Activated naive CD4-positive, alpha-beta T cell treated with anti-CD3 and anti-CD28 coated beads, Interleukin-2, amount 50 U/mL, for 24 hours (primary cell): ENCODE measurements at regions not wholly inside any gene's neighbourhood (a gene's known extent, or its start where the extent isn't known, plus 50 kb on each side); places are given as distances from the start of the nearest gene placed in this dataset.

Source experiments
- H3K27ac Mint-ChIP-seq: one replicate; pipeline ENCODE4 v1.8.0; 2021; ENCODE audit warnings: mild to moderate bottlenecking, mixed read lengths
- H3K27me3 Mint-ChIP-seq: one replicate; pipeline ENCODE4 v1.8.0; 2021; ENCODE audit warnings: mixed read lengths
- H3K36me3 Mint-ChIP-seq: one replicate; pipeline ENCODE4 v1.8.0; 2021; ENCODE audit warnings: mixed read lengths
- H3K4me1 Mint-ChIP-seq: one replicate; pipeline ENCODE4 v1.8.0; 2021; ENCODE audit warnings: mixed read lengths
- H3K4me3 Mint-ChIP-seq: one replicate; pipeline ENCODE4 v1.8.0; 2021; ENCODE audit warnings: mild to moderate bottlenecking, mixed read lengths
- H3K9me3 Mint-ChIP-seq: one replicate; pipeline ENCODE4 v1.8.0; 2021; ENCODE audit warnings: mixed read lengths

DNA sequence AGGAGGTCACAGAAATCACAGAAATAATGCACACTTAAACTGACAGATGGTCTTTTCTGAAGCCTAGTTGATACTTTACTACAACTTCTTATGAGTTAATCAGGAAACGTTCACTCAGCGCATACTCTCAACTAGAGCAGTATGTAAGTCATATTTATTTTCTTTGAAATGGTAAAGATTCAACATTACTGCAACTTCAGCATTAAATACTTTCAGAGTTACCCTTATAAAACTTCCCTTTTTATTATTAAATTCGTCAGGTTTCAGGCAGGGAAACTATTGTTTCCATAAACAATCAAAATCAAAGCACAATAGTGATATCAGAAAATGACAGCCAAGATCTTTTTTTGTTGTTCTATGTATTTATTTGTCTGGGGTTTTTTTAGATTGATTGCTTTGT lies 222.6 kb upstream of the RND3 start:
- Mint-ChIP-seq H3K27ac (no peak overlapping the region), H3K4me1 (no peaks in the 10 kb centered on the region), H3K9me3 (no peaks in the 10 kb centered on the region), H3K4me3 (no peak overlapping the region), H3K27me3 (no peaks in the 10 kb centered on the region), H3K36me3 (no peaks in the 10 kb centered on the region)

- no peak overlapping the region for H3K4me3 Mint-ChIP-seq
- H3K27me3 Mint-ChIP-seq, result peaks cover 3% of the 10 kb centered on the region
- no peaks in the 10 kb centered on the region for H3K36me3 Mint-ChIP-seq
- H3K27ac Mint-ChIP-seq, result no peak overlapping the region
- H3K4me1 Mint-ChIP-seq, result no peaks in the 10 kb centered on the region
- no peaks in the 10 kb centered on the region for H3K9me3 Mint-ChIP-seq
These were observed 219.1 kb upstream of the RND3 start for GRCh38 chr2:150706561-150706960.

- Mint-ChIP-seq H3K9me3 (no peaks in the 10 kb centered on the region), H3K27me3 (peaks cover 3% of the 10 kb centered on the region), H3K27ac (no peak overlapping the region), H3K36me3 (no peaks in the 10 kb centered on the region), H3K4me3 (no peak overlapping the region), H3K4me1 (no peaks in the 10 kb centered on the region)
These were observed 218.3 kb upstream of the RND3 start for GRCh38 chr2:150705767-150706166.

DNA sequence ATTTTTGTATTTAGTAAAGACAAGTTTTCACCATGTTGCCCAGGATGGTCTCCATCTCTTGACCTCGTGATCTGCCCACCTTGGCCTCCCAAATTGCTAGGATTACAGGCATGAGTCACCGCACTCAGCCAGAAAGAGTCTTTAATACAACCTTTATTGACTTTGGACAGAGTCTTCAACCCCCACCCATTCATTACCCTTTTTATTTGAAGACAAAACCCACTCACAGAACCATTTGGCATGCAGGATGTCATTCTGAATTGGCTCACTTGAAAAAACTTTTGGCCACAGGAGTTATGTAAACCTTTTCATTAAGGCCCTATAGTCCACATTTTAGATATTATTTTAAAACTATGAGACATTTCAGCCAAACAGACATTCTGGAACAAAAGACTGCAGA lies 217.9 kb upstream of the RND3 start:
- Mint-ChIP-seq H3K36me3 (no peaks in the 10 kb centered on the region), H3K27me3 (peaks cover 3% of the 10 kb centered on the region), H3K27ac (no peak overlapping the region), H3K4me1 (no peaks in the 10 kb centered on the region), H3K9me3 (no peaks in the 10 kb centered on the region), H3K4me3 (no peak overlapping the region)

GRCh38 chr2:150702791-150703190 lies 215.3 kb upstream of the RND3 start:
- Mint-ChIP-seq H3K36me3 (no peaks in the 10 kb centered on the region), H3K27me3 (peaks cover 3% of the 10 kb centered on the region), H3K9me3 (no peaks in the 10 kb centered on the region), H3K27ac (no peak overlapping the region), H3K4me1 (no peaks in the 10 kb centered on the region), H3K4me3 (no peak overlapping the region)

DNA sequence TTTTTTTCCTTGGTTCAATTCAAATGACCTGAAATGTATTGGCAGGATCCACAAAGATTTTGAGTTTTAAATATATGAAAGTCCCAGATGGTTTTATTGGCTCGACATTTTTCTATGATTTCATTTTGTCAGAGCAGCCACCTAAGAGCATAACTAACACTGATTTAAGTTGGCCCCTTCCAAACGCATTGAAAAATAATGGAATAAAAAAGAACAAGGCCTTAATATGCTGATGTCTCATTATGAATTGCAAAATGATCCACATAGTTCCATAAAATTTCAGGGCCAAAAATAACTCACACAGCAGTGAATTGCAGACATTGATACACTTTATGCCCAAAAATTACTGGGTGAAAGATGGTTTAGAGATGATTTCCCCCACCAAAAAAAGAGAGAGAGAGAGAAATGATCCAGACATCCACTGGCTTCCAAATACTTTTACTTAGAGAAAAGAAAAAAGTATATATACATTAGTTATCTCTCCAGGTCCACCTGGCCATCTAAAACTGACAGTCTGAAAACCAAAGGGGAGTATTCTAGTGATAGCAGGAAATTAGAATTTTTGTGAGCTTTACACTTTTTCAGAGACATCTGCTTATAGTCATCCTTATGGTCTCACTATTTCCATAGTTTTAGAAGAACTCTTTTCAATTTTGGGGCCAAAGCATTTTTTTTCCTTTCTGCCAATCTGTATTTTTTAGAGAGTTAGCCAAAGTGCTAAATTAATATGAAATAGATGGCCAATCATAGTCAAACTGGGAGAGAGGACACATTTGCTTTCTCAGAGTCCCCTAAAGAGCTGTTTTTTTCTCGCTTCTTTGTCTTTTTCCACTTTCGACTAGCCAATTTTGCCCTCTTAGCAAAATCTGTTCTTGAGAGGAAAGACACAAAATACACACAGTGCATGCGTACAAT lies 213.5 kb upstream of the RND3 start:
- H3K27ac Mint-ChIP-seq, result no peak overlapping the region

DNA sequence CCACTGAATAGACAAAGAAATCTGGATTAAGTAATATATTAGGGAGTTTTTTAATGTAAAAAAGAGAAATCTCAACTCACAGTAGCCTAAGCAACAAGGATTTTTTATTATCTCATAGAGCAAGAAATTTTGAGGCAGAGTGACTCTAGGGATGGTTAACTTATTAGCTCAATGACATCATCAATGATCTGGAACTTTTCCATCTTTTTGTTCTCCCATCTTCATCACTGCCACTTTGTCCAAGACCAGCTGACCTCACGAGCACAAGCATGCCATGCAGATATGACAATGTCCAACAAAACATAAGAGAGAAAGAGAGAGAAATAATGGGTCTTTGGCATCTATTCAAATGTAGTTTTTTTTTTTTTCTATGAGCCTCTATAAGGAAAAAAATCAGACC lies 211.8 kb upstream of the RND3 start:
- Mint-ChIP-seq H3K4me3 (no peak overlapping the region), H3K36me3 (no peaks in the 10 kb centered on the region), H3K27me3 (peaks cover 3% of the 10 kb centered on the region), H3K9me3 (no peaks in the 10 kb centered on the region), H3K27ac (no peak overlapping the region), H3K4me1 (no peaks in the 10 kb centered on the region)

More for the DNA sequence above, 213.5 kb upstream of the RND3 start:
- Mint-ChIP-seq H3K4me3 (no peak overlapping the region), H3K36me3 (no peaks in the 10 kb centered on the region), H3K27me3 (peaks cover 3% of the 10 kb centered on the region), H3K4me1 (no peaks in the 10 kb centered on the region), H3K9me3 (no peaks in the 10 kb centered on the region)

DNA sequence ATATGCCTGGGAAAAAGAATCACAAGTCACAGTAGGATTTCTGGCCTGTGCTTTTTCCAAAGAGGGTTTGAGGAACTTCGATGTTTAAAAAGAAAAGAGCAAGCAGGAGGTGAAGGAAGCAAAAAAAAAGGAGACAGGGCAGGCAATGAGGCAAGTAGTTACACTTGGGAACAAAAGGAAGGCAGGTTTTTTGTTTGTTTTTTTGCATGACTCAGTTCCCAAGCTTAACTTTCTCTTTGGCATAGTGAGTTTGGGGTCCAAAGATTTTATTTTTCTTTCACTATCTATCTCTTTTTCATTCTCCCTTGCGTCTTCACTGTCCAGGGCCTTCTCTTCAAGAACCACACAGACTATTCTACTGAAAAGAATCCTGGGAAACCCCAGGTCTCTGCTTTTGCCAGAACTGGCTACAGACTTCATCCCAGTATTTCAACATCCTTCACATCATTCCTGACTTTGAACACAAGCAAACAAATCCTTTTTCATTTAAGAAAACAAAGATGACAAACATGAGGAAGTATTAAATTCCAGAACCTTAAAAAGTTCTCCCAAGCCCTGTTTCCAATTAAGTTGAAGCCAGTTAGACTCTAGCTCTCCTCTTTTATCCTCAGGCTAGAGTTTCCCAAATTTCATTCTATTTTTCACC lies 210.7 kb upstream of the RND3 start:
- no peaks in the 10 kb centered on the region for H3K4me1 Mint-ChIP-seq

DNA sequence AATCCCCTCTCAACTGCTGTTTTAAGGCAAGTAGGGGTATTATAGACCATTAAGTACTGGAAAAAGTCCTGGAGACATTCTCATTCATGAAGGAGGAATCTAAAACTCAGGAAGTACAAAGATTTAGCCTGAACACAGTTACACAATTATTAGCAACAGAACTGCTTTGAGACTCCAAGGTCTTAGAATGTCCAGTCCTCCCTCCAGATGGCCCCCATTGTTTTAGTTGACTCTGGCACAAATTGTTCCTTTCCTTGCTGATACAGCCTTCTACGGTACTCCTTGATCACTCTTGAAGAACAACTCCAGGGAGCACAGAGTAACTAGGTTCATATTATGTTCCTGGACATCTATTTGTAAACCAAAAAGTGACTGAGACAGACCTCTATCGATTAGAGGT lies 210.1 kb upstream of the RND3 start:
- Mint-ChIP-seq H3K27ac (no peak overlapping the region), H3K9me3 (no peaks in the 10 kb centered on the region), H3K4me1 (no peaks in the 10 kb centered on the region), H3K4me3 (no peak overlapping the region), H3K36me3 (no peaks in the 10 kb centered on the region), H3K27me3 (peaks cover 3% of the 10 kb centered on the region)

More for the DNA sequence above, 210.7 kb upstream of the RND3 start:
- Mint-ChIP-seq H3K9me3 (no peaks in the 10 kb centered on the region), H3K27me3 (peaks cover 3% of the 10 kb centered on the region), H3K4me3 (no peak overlapping the region), H3K36me3 (no peaks in the 10 kb centered on the region), H3K27ac (no peak overlapping the region)

DNA sequence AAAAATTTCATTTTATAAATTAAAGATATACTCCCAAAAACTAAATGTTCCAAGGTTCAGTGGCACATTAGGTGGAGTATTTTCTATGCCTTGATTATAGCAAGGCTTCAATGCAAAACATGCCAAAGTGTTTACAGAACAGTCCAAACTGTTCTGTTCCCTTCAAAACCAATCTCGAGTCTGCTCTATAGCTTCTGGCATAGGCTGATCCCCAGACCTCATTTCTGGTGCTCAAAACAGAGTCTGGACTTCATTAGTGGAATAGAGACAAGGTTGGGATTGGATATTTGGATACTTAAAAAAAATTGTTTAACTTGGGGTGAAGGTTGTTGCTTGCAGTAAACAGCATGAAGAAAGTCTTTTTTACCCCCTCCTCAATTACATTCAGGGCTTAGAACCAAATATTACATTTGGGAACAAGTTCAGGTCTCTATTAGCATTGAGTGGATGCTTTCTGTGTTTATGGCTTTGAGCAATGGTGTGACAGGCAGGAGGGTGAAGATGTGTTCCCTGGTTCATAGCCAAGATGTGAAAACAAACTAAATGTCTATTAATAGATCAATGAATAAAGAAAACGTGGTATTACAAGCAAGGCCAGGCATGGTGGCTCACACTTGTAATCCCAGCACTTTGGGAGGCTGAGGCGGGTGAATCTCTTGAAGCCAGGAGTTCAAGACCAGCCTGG lies 208.1 kb upstream of the RND3 start:
- no peaks in the 10 kb centered on the region for H3K4me1 Mint-ChIP-seq
- no peaks in the 10 kb centered on the region for H3K9me3 Mint-ChIP-seq
- no peaks in the 10 kb centered on the region for H3K27me3 Mint-ChIP-seq
- H3K36me3 Mint-ChIP-seq, result no peaks in the 10 kb centered on the region
- no peak overlapping the region for H3K4me3 Mint-ChIP-seq
- no peak overlapping the region for H3K27ac Mint-ChIP-seq

DNA sequence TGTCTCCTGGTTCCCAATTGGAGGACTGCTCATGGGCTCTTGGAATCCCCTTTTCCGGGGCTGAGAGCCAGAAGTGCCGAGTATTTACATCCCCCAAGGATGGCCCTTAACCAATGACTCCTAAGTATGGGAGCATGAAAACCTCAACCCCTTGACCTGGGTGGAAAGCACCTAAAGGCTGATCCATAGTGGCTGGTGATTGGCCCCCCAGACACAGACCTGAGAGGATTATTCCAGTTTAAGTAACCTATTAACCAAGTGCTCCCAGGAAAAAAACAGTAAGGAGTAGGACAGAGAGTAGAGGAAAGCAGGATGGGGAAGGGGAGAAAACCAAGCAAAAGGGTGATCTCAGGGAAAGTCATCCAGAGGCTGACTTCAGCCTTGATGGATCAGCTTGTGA lies 206.1 kb upstream of the RND3 start:
- Mint-ChIP-seq H3K4me1 (no peaks in the 10 kb centered on the region), H3K27ac (no peak overlapping the region), H3K9me3 (no peaks in the 10 kb centered on the region), H3K27me3 (no peaks in the 10 kb centered on the region), H3K36me3 (no peaks in the 10 kb centered on the region), H3K4me3 (no peak overlapping the region)

DNA sequence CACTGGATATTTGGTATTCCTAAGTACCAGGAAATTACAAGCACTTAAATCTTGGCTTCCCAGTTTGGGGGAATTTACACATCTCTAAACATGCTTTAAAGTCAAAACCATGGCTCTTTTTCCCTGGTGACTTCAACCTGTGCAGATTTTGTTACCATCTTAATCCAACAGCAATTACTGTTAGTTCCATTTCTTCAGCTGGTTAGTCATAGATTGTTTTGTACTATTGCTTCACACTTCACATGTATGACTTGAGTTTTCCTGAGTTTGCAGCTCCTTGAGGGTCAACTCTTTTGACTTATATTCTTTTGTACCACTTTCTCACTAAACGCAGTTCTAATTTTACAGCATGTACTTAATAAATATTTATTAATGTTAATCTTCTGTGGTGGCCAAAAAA lies 203.4 kb upstream of the RND3 start:
- Mint-ChIP-seq H3K4me3 (no peak overlapping the region), H3K27ac (no peak overlapping the region), H3K4me1 (no peaks in the 10 kb centered on the region), H3K9me3 (no peaks in the 10 kb centered on the region), H3K27me3 (no peaks in the 10 kb centered on the region), H3K36me3 (no peaks in the 10 kb centered on the region)

DNA sequence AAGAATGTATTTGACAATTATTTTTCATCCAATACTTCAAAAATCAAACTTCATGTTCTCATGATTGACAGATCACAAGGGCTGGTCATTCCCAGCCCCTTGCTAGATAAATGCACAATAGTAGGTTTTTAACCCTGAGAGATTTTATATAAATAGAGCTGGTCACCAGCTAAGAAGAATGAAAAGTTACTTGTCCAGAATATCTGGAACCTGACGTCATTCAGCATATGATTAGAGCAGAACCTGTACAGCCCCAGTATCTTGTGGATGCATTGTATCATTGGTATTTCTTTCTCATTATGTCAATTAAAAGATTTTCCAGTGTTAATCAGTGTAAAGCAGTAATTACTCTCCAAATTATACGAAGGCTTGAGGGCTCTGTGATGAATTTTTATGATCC lies 202.8 kb upstream of the RND3 start:
- Mint-ChIP-seq H3K27me3 (no peaks in the 10 kb centered on the region), H3K27ac (no peak overlapping the region), H3K4me3 (no peak overlapping the region), H3K4me1 (no peaks in the 10 kb centered on the region), H3K9me3 (no peaks in the 10 kb centered on the region), H3K36me3 (no peaks in the 10 kb centered on the region)

GRCh38 chr2:150689590-150689989 lies 202.1 kb upstream of the RND3 start:
- no peaks in the 10 kb centered on the region for H3K9me3 Mint-ChIP-seq
- no peaks in the 10 kb centered on the region for H3K36me3 Mint-ChIP-seq
- H3K4me1 Mint-ChIP-seq, result no peaks in the 10 kb centered on the region
- no peak overlapping the region for H3K27ac Mint-ChIP-seq
- no peak overlapping the region for H3K4me3 Mint-ChIP-seq
- H3K27me3 Mint-ChIP-seq, result no peaks in the 10 kb centered on the region

DNA sequence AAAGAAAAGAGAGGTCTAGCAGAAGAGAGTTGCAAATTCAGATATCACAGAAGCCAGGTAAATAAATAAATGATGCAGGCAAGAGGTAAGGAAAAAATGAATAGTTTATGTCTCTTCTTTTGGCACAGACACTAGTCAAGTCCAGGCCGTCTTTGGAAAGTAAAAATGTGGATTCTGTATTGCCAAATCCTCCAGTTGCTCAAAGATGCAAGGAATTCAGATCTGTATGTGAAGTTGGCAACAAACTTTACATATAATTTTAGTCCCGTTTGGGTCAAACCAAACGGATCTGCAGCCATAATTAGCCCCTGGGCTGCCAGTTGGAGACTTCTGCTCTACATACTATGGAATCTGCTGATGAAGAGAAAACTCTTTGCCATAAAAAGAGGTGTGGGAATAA lies 200.5 kb upstream of the RND3 start:
- Mint-ChIP-seq H3K4me1 (no peaks in the 10 kb centered on the region), H3K9me3 (no peaks in the 10 kb centered on the region), H3K36me3 (no peaks in the 10 kb centered on the region), H3K27me3 (no peaks in the 10 kb centered on the region), H3K4me3 (no peak overlapping the region), H3K27ac (no peak overlapping the region)

- no peaks in the 10 kb centered on the region for H3K36me3 Mint-ChIP-seq
- no peaks in the 10 kb centered on the region for H3K9me3 Mint-ChIP-seq
- H3K4me3 Mint-ChIP-seq, result no peak overlapping the region
- H3K27me3 Mint-ChIP-seq, result no peaks in the 10 kb centered on the region
- H3K4me1 Mint-ChIP-seq, result no peaks in the 10 kb centered on the region
- H3K27ac Mint-ChIP-seq, result no peak overlapping the region
These were observed 198.9 kb upstream of the RND3 start for GRCh38 chr2:150686391-150686790.
